Astrocyte (in vitro differentiated cells and primary cell): ENCODE measurements at regions not wholly inside any gene's neighbourhood (a gene's known extent, or its start where the extent isn't known, plus 50 kb on each side); places are given as distances from the start of the nearest gene placed in this dataset.
"Not testable (repeated sequence)": the region's sequence is repeated elsewhere in the genome, so short reads cannot be mapped to it uniquely, and the experiment has no call there.

Experiments used
- DNase-seq: peaks from one replicate; pipeline ENCODE4 v3.0.0-alpha.2; 2010; ENCODE audit warnings: low read depth
- FAIRE-seq: peaks from 2 replicates; lab custom pipeline; 2011; peaks lifted over from hg19 to GRCh38; lab: Jason Lieb, UNC
- H2AFZ ChIP-seq: 2 replicates; pipeline ENCODE4 v1.6.0; 2012; ENCODE audit warnings: low read depth, low read length, inconsistent platforms
- H3K27ac ChIP-seq: 2 replicates; pipeline ENCODE4 v1.5.1; 2011; ENCODE audit warnings: low read depth, low read length, inconsistent platforms
- H3K27me3 ChIP-seq: 2 replicates; pipeline ENCODE4 v1.6.0; 2011; ENCODE audit warnings: low read length, inconsistent platforms; ENCODE audit not compliant: insufficient read depth
- H3K36me3 ChIP-seq: 2 replicates; pipeline ENCODE4 v1.5.1; 2011; ENCODE audit warnings: low read length, inconsistent platforms; ENCODE audit not compliant: insufficient read depth
- H3K4me1 ChIP-seq: 2 replicates; pipeline ENCODE4 v1.5.1; 2011; ENCODE audit warnings: low read length, inconsistent platforms; ENCODE audit not compliant: insufficient read depth
- H3K4me2 ChIP-seq: 2 replicates; pipeline ENCODE4 v1.6.0; 2012; ENCODE audit warnings: low read length, inconsistent platforms
- H3K4me3 ChIP-seq: 2 replicates; pipeline ENCODE4 v1.5.1; 2011; ENCODE audit warnings: low read depth, mild to moderate bottlenecking, low read length, inconsistent platforms; ENCODE audit not compliant: insufficient read depth
- H3K79me2 ChIP-seq: 2 replicates; pipeline ENCODE4 v1.6.0; 2012; ENCODE audit warnings: mild to moderate bottlenecking, low read length, inconsistent platforms; ENCODE audit not compliant: insufficient read depth
- H3K9ac ChIP-seq: 2 replicates; pipeline ENCODE4 v1.6.0; 2012; ENCODE audit warnings: mild to moderate bottlenecking, low read length, inconsistent platforms
- H3K9me3 ChIP-seq: 2 replicates; pipeline ENCODE4 v1.5.1; 2012; ENCODE audit warnings: low read depth, mild to moderate bottlenecking, low read length, inconsistent platforms; ENCODE audit not compliant: insufficient read depth
- H4K20me1 ChIP-seq: 2 replicates; pipeline ENCODE4 v1.6.0; 2012; ENCODE audit warnings: low read length, inconsistent platforms; ENCODE audit not compliant: insufficient read depth
- H3K27ac Mint-ChIP-seq: one replicate; pipeline ENCODE4 v1.8.0; 2021; ENCODE audit warnings: mild to moderate bottlenecking, mixed read lengths; ENCODE audit not compliant: unreplicated experiment
- H3K27me3 Mint-ChIP-seq: one replicate; pipeline ENCODE4 v1.8.0; 2021; ENCODE audit warnings: low read depth, mixed read lengths; ENCODE audit not compliant: unreplicated experiment
- H3K36me3 Mint-ChIP-seq: one replicate; pipeline ENCODE4 v1.8.0; 2021; ENCODE audit warnings: low read depth, mixed read lengths; ENCODE audit not compliant: unreplicated experiment
- H3K4me1 Mint-ChIP-seq: one replicate; pipeline ENCODE4 v1.8.0; 2021; ENCODE audit warnings: low read depth, mixed read lengths; ENCODE audit not compliant: unreplicated experiment
- H3K4me3 Mint-ChIP-seq: one replicate; pipeline ENCODE4 v1.8.0; 2021; ENCODE audit warnings: mild to moderate bottlenecking, moderate library complexity, mixed read lengths; ENCODE audit not compliant: unreplicated experiment
- H3K9me3 Mint-ChIP-seq: one replicate; pipeline ENCODE4 v1.8.0; 2021; ENCODE audit warnings: mild to moderate bottlenecking, mixed read lengths; ENCODE audit not compliant: unreplicated experiment
- EZH2 ChIP-seq: IDR thresholded peaks from 2 replicates; pipeline ENCODE4 v1.6.1; 2012; ENCODE audit warnings: mild to moderate bottlenecking, low read length, inconsistent platforms; ENCODE audit not compliant: insufficient read depth
- TF ChIP-seq, protein P1 (sequence below): IDR thresholded peaks from 2 replicates; pipeline ENCODE4 v1.5.1; 2011; ENCODE audit warnings: low read depth, mild to moderate bottlenecking, inconsistent platforms, low read length, moderate library complexity; ENCODE audit not compliant: insufficient read depth

DNA sequence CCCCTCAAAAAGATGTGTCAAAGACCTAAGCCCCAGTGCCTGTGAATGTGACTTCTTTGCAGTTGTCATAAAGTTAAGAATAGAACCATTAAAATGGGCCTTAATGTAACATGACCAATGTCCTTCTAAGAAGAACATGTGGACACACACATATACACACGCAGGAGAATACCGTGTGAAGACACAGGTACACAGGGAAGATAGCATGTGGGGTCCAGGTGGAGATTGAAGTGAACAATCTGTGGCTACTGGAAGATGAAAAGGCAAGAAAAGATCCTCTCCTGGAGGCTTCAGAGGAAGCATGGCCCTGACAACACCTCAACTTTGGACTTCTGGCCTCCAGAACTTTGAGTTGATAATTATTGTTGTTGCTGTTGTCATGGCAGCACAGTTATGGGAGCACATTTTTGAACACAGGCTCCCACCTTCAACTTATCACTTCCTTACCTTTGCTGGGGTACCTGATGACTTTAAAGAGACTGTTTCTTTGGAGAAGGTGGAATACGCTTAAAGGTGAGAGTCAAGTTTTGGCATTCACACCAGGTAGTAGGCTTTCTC is 123.5 kb upstream of the ADCY2 start:
- Mint-ChIP-seq H3K9me3 (no peaks in the 10 kb centered on the region), H3K4me1 (no peaks in the 10 kb centered on the region), H3K4me3 (no peak overlapping the region), H3K36me3 (no peaks in the 10 kb centered on the region), H3K27ac (no peak overlapping the region), H3K27me3 (peaks cover 4% of the 10 kb centered on the region)
- H3K4me3 ChIP-seq = no peak overlapping the region
- H3K4me1 ChIP-seq = no peaks in the 10 kb centered on the region
- no peaks in the 10 kb centered on the region for H3K79me2 ChIP-seq
- H3K9ac ChIP-seq = no peak overlapping the region
- H4K20me1 ChIP-seq = no peaks in the 10 kb centered on the region
- H3K36me3 ChIP-seq = no peaks in the 10 kb centered on the region
- no peak for TF ChIP-seq EZH2
- TF ChIP-seq, protein P1, sequence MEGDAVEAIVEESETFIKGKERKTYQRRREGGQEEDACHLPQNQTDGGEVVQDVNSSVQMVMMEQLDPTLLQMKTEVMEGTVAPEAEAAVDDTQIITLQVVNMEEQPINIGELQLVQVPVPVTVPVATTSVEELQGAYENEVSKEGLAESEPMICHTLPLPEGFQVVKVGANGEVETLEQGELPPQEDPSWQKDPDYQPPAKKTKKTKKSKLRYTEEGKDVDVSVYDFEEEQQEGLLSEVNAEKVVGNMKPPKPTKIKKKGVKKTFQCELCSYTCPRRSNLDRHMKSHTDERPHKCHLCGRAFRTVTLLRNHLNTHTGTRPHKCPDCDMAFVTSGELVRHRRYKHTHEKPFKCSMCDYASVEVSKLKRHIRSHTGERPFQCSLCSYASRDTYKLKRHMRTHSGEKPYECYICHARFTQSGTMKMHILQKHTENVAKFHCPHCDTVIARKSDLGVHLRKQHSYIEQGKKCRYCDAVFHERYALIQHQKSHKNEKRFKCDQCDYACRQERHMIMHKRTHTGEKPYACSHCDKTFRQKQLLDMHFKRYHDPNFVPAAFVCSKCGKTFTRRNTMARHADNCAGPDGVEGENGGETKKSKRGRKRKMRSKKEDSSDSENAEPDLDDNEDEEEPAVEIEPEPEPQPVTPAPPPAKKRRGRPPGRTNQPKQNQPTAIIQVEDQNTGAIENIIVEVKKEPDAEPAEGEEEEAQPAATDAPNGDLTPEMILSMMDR = no peak
- FAIRE-seq = no peak
- no peak overlapping the region for H2AFZ ChIP-seq
- H3K27ac ChIP-seq = no peak overlapping the region
- no peaks in the 10 kb centered on the region for H3K9me3 ChIP-seq
- no peaks in the 10 kb centered on the region for H3K27me3 ChIP-seq
- H3K4me2 ChIP-seq = no peak overlapping the region
- DNase-seq = no peak

DNA sequence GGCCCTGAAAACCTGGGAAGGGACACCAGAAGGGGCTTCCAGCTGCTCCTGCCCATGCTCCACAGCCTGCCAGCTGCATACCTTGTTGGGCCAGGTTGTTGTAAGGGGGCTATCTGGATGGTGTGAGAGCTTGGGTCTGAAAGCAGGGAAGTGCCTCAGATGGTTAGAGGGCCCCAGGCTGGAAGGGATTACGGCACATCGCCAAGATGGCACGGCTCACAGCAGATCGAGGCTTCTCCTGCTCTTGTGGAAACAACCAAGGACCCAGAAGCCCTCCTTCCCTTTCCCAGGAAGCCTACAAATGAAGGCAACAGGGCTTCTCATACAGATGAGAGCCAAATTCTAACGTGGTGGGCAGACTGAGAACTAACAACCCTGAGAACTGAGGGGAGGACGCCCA is 121.7 kb upstream of the ADCY2 start:
- FAIRE-seq = no peak
- TF ChIP-seq EZH2 = no peak
- TF ChIP-seq, protein P1 = no peak
- no peaks in the 10 kb centered on the region for H3K36me3 ChIP-seq
- H3K4me1 Mint-ChIP-seq = no peaks in the 10 kb centered on the region
- H3K9ac ChIP-seq = no peak overlapping the region
- H3K79me2 ChIP-seq = no peaks in the 10 kb centered on the region
- no peaks in the 10 kb centered on the region for H3K27me3 ChIP-seq
- no peak overlapping the region for H3K4me3 Mint-ChIP-seq
- peaks cover 4% of the 10 kb centered on the region for H3K27me3 Mint-ChIP-seq
- no peaks in the 10 kb centered on the region for H3K9me3 ChIP-seq
- no peak overlapping the region for H3K4me3 ChIP-seq
- no peak overlapping the region for H3K27ac Mint-ChIP-seq
- H3K4me2 ChIP-seq = no peak overlapping the region
- no peaks in the 10 kb centered on the region for H3K9me3 Mint-ChIP-seq
- no peak overlapping the region for H2AFZ ChIP-seq
- no peak for DNase-seq
- no peaks in the 10 kb centered on the region for H3K4me1 ChIP-seq
- H4K20me1 ChIP-seq = no peaks in the 10 kb centered on the region
- no peak overlapping the region for H3K27ac ChIP-seq
- no peaks in the 10 kb centered on the region for H3K36me3 Mint-ChIP-seq

DNA sequence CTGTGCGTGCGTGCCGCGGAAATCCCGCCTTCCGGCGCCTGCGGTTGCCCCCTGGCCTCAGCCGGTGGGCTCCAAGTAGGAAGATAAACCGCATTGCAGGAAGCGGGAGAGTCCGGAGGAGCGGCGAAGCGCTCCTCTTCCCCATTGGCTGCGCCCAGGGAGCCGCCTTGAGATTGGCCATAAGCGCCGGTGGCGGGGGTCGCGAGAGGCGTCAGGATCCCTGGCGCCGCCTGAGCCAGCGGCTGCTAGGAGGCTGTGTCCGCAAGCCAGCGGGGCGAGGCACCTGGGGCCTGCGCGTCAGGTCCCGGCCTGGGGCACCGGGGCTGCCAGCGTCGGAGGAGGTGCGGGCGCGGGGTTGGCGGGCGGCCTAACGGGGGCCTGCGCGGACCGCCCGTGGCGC is 106.3 kb upstream of the ADCY2 start:
- H3K36me3 Mint-ChIP-seq, H3K4me1 Mint-ChIP-seq, H2AFZ ChIP-seq, DNase-seq, H3K36me3 ChIP-seq, H3K27ac ChIP-seq, H3K9me3 ChIP-seq, H3K4me3 ChIP-seq, H3K9ac ChIP-seq, H3K27me3 ChIP-seq, H3K4me1 ChIP-seq, H3K4me3 Mint-ChIP-seq, H3K27ac Mint-ChIP-seq, H3K4me2 ChIP-seq, H4K20me1 ChIP-seq, H3K9me3 Mint-ChIP-seq, H3K27me3 Mint-ChIP-seq, FAIRE-seq, H3K79me2 ChIP-seq: not testable (repeated sequence)

DNA sequence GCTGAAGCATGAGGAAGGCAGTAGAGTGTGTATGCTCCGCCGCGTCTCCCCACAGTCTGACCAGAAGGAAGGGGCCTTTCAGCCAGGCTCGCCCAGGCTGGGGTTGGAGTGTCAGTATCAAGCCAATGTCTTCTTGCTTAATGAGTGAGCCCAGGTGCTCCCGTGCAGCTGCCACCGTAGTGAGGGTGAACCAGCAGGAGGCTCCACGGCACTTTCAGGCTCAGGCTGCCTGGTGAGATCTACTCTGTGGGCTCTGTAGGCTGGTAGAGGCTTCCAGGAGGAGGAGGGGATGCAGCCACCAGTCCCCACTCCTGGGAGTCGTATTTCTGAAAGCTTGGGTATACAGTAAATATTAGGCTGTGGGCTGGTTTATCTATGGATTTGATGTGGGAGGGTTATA is 98.1 kb upstream of the ADCY2 start:
- not testable (repeated sequence) for H3K9me3 ChIP-seq, H3K9me3 Mint-ChIP-seq, H3K27me3 ChIP-seq, H3K4me1 Mint-ChIP-seq, H3K4me1 ChIP-seq, H3K9ac ChIP-seq, H3K79me2 ChIP-seq, H3K27ac Mint-ChIP-seq, H3K27ac ChIP-seq, DNase-seq, H3K36me3 Mint-ChIP-seq, FAIRE-seq, H3K4me3 ChIP-seq, H3K36me3 ChIP-seq, H4K20me1 ChIP-seq, H3K4me3 Mint-ChIP-seq, H2AFZ ChIP-seq, H3K4me2 ChIP-seq
- H3K27me3 Mint-ChIP-seq = peaks cover 12% of the 10 kb centered on the region

DNA sequence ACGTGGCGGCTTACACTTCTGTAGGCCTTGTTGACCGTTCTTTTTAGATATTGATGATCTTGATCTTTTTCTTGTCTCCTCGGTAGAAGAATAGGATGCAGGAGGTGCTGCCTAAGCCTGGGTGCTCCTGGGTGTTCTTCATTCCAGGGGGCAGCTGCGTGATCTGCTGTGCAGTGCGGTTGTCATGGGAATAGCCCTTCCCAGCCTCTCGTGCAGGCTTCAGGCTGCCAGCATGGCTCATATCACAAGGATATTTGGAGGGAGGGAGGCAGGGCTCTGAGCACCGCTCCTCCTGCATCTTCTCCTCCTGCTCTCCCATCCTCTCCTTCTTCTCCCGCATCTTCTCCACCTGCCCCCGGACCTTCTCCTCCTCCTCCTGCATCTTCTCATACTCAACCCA is 96.2 kb upstream of the ADCY2 start:
- not testable (repeated sequence) for H3K27ac ChIP-seq, H3K9me3 ChIP-seq, H3K27me3 ChIP-seq, H3K79me2 ChIP-seq, FAIRE-seq, DNase-seq, H3K4me2 ChIP-seq, H3K4me3 Mint-ChIP-seq, H4K20me1 ChIP-seq, H3K4me1 Mint-ChIP-seq, H3K36me3 Mint-ChIP-seq, H2AFZ ChIP-seq, H3K27ac Mint-ChIP-seq, H3K9ac ChIP-seq, H3K36me3 ChIP-seq, H3K4me1 ChIP-seq, H3K4me3 ChIP-seq, H3K9me3 Mint-ChIP-seq
- peaks cover 18% of the 10 kb centered on the region for H3K27me3 Mint-ChIP-seq
